Fibroblast of skin of left biceps (primary cell): ENCODE measurements at regions not wholly inside any gene's neighbourhood (a gene's known extent, or its start where the extent isn't known, plus 50 kb on each side); places are given as distances from the start of the nearest gene placed in this dataset.

Experiments
- DNase-seq, 2 experiments: peaks; one replicate each; pipeline ENCODE4 v3.0.0-alpha.2; 2013; ENCODE audit warnings: low read depth in 2 of 2

DNA sequence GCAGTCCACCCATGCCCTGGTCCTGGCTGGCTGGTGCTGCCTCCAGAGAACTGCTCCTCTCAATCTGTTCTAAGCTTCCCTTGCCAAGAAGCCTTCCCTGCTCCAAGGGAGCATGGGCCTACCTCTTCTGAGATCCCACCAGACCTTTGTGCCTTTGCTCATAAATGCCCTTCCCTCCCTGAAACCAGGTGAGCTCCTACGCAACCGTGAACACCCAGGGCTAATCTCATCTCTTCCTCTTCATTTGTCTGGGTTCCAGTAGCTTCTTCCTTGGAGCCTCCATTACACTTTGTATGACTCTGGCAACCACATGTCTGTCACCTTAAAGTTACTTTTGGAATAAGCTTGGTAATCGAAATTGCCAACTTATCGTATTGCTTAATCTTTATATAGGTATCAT is 270.6 kb downstream of the PBX3 start:
- no peak for DNase-seq

DNA sequence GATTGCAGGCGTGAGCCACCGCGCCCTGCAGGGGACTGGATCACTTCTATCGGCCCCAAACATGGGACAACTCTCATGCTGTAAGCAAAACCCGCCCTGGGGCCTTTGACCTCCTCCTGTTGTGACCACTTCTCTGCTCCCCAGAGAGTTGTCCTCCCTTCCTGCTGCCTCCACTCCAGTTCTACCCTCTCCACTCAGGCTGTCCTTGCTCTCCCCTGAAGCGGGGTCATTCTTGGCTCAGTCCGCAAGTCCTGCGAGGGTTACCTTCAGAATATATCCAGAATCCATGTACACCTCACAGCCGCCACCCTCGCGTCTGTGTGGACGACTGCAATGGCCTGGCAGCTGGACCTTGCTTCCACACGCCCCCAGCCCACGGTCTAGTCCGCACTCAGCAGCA is 273.7 kb downstream of the PBX3 start:
- no peak for DNase-seq

GRCh38 chr9:126023962-126024361 is 276.8 kb downstream of the PBX3 start:
- DNase-seq, result no peak

- no peak for DNase-seq
Observed at GRCh38 chr9:126024581-126025230, 277.5 kb downstream of the PBX3 start.

- DNase-seq, result no peak
Observed at GRCh38 chr9:126025991-126026390, 278.8 kb downstream of the PBX3 start.

DNA sequence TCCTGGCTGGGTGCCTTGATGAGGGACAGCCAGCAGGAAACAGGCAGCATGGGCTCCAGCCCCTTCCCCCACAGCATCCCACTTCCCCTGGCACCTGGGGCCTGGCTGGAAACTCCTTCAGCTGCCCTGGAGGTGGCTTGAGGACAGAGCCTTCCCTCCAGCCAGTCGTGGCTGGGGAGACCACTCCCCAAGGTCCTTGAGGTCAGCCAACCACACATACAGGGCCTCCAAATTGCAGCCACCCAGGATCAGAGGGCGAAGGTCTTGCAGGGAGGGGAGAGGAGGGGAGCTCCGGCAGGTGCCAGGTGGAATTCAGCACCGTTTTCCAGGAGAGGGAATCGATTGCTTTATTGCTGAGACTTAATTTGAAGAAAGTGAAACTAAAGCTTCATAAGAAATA is 280.4 kb downstream of the PBX3 start:
- no peak for DNase-seq

DNA sequence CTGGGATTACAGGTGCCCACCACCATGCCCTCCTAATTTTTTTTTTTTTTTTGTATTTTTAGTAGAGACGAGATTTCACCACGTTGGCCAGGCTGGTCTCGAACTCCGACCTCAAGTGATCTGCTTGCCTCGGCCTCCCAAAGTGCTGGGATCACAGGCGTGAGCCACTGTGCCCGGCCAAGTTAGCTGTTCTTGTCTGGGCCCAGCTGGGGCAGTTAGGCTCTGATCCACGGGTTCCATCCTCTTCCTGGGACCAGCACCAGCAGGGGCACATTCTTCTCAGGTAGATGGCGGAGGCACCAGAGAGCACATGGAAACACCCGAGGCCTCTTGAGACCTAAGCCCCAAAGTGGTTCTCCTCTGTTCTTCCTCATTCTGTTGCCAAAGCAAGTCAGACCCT is 281.6 kb downstream of the PBX3 start:
- DNase-seq, result no peak

- no peak for DNase-seq
Observed at GRCh38 chr9:126030716-126031115, 283.5 kb downstream of the PBX3 start.

DNA sequence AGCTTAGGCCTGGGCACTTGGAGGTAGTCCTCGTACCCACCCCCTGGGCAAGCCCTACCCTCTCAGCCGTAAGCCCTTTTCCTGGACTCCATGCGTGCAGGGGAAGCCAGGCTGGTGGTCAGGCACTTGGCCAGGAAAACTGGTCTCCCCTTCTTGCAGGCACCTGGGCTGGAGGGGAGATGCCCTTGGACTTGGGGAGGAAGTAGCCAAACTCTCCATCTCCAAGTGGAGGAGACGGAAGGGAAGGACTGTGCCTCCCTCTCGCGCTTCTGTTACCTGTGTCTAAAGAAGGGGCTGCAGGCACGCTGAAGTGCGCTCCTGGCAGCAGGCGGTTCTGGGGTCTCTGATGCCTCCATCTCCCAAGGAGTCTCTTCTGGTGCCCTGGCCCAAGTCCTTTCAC is 283.9 kb downstream of the PBX3 start:
- no peak for DNase-seq

- DNase-seq, result no peak
Observed at GRCh38 chr9:126032135-126032534, 285.0 kb downstream of the PBX3 start.

GRCh38 chr9:126033318-126033717 is 286.1 kb downstream of the PBX3 start:
- no peak for DNase-seq

- no peak for DNase-seq
Observed at GRCh38 chr9:126033956-126034355, 286.8 kb downstream of the PBX3 start.

GRCh38 chr9:126036881-126037291 is 289.7 kb downstream of the PBX3 start:
- no peak for DNase-seq

GRCh38 chr9:126038790-126039189 is 287.8 kb upstream of the MVB12B start:
- no peak for DNase-seq

DNA sequence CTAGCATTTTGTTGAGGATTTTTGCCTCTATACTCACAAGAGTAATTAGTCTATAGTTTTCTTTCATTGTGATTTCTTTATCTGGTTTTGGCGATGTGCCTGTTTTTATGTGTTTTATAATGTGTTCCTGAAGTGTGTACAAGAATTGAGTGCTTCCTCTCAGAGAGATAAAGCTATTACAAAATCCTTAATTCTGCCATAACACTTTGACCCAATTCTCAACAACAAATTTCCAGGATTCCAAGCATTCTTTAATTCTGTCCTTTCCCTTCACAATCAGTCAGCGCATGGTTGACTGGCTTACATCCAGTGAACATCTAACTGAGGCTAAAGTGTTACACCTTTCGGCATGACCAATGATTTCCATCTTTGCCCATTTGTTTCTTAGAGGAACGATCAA is 282.9 kb upstream of the MVB12B start:
- DNase-seq, result no peak

GRCh38 chr9:126049088-126049487 is 277.5 kb upstream of the MVB12B start:
- no peak for DNase-seq

- no peak for DNase-seq
Observed at GRCh38 chr9:126049896-126050604, 276.6 kb upstream of the MVB12B start.

- DNase-seq, result no peak
Observed at GRCh38 chr9:126050605-126050990, 276.0 kb upstream of the MVB12B start.

DNA sequence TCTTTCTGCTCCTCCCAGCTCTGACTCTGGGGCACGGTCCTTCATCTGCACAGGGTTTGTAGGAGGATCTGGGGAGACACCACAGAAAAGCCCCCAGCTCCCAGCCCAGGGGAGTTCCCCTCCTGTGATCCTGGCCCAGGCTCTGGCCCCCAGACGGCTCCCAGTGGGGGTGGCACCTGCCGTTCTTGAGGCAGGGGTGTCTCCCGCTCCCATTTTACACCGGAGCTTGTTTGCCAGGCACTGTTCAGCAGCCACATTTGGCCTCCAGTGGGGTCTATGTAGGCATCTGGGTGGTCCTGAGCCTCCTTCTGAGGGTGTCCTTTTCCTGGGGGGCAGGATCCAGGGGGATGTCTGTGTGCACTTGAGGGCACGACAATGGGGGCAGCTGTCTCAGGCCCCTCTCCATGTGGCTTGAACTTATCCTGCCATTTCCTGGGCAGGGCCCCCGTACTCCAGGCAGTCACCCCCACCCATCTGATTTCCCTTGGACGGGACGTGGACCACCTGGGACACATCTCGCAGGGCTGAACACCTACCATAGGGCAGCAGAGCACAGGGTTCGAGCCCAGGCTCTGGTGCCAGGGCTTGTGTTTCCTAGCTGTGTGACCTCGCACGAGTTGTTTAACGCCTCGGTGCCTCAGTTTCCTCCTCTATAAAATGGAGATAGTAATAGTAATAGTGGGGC is 275.0 kb upstream of the MVB12B start:
- DNase-seq, result no peak

- DNase-seq, result no peak
Observed at GRCh38 chr9:126052791-126053190, 273.8 kb upstream of the MVB12B start.

DNA sequence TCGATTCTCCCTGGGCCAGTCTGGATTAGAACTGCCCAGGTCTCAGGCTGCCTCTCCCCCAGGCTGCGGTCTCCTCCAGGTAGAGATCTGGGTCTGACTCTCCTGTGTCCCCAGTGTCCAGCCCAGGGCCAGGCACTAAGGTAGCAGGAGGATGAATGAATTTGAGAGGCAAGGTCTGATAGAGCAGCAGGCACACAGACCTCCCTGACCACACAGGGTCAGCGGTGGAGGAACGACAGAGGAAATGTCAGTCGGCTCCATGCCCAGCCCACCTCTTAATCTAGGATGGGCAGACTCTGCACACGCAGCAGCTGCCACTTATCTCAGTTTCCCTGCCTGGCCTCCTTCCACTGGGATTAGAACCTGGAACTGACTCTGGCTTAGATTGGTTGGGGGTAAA is 272.7 kb upstream of the MVB12B start:
- no peak for DNase-seq

GRCh38 chr9:126055381-126055985 is 271.1 kb upstream of the MVB12B start:
- peak; percentile 49 to 53 for DNase-seq
